Heart left ventricle (tissue), 13 donors: ENCODE measurements at regions not wholly inside any gene's neighbourhood (a gene's known extent, or its start where the extent isn't known, plus 50 kb on each side); places are given as distances from the start of the nearest gene placed in this dataset.

Experiments used
- CTCF ChIP-seq, 12 donors: fragments of 200-600 bp; sonication (generic) in 4 of 12; IDR thresholded peaks; one replicate each; pipeline versions ENCODE4 v1.5.0 to v1.8.0; 2018 to 2022; ENCODE audit warnings: antibody characterized with exemption in 12 of 12, mild to moderate bottlenecking in 5 of 12
- POLR2A ChIP-seq, 2 donors: fragments of 450-650 bp; IDR thresholded peaks; one replicate each; pipeline ENCODE4 v1.6.1; 2017; ENCODE audit warnings: antibody characterized with exemption in 2 of 2, mild to moderate bottlenecking in 2 of 2, moderate library complexity in 2 of 2
- donor health status: ischemic (EF 13 %, LVEDD 7.1; RV severe dilation, severe dysfunction).
- donor health status: DM: no; HTN: yes; CAD: no.
- donor health status: DM: no; HTN: no; CAD: no.
- donor health status: ischemic (EF 25% LVEDD 6.9; RV normal size, moderate dysfunction).
- donor health status: ischemic (EF 25% LVEDD 5.7; RV mildly dilated, moderate dysfunction).
- donor health status: ischemic (EF 35%, LVEDD 5.7; RV mildly dilated, moderate dysfunction).
- donor health status: nonischemic (EF 11% LVEDD 7.7; RV severe dilation, severe dysfunction).
- donor health status: DM: yes; HTN: yes; CAD: no.
- donor health status: PGD.
- donor health status: ischemic (EF 29% LVEDD 5.4; RV normal size, mild dysfunction).
- donor health status: nonischemic (EF 23%, LVEDD 6.1; RV moderate dilation, normal function).

GRCh38 chr2:228845162-228845925, 425.7 kb downstream of the PID1 start:
- TF ChIP-seq POLR2A (IDR thresholded peaks at IDR 0.05) (no peak), CTCF (IDR thresholded peaks at IDR 0.05) (no peak)
